ENCODE measurements at regions not wholly inside any gene's neighbourhood (a gene's known extent, or its start where the extent isn't known, plus 50 kb on each side); places are given as distances from the start of the nearest gene placed in this dataset.

GRCh38 chr6:146985111-146985510 lies 219.1 kb upstream of the STXBP5 start (continued):
- TF ChIP-seq SALL1 (CRISPR knock-in tag; IDR thresholded peaks at IDR 0.05), result peak; percentile 49; the same call in 1 of the 2 replicates
- no peak for TF ChIP-seq MAFF (IDR thresholded peaks at IDR 0.05; ENCODE audit: low read depth, low read length)
- TF ChIP-seq ZNF792 (CRISPR knock-in tag; IDR thresholded peaks at IDR 0.05), result no peak
- no peak for TF ChIP-seq ZNF619 (CRISPR knock-in tag; IDR thresholded peaks at IDR 0.05)
- TF ChIP-seq MXD3 (CRISPR knock-in tag; IDR thresholded peaks at IDR 0.05), result no peak
- no peak for TF ChIP-seq ISX (CRISPR knock-in tag; conservative IDR thresholded peaks at IDR 0.05)
- peak; percentile 76 to 93; a peak in 3 of 4 replicates for TF ChIP-seq EP300 (IDR thresholded peaks at IDR 0.05; ENCODE audit: low read depth in 2 of 2, low read length in 2 of 2)
- TF ChIP-seq EP300 (CRISPR knock-in tag; IDR thresholded peaks at IDR 0.05; ENCODE audit: borderline replicate concordance), result peak; percentile 60; the same call in 1 of the 2 replicates
- TF ChIP-seq MXI1 (IDR thresholded peaks at IDR 0.05; ENCODE audit: borderline replicate concordance, low read depth, low read length), result peak; percentile 26; the same call in 1 of the 3 replicates
- TF ChIP-seq, protein P1, sequence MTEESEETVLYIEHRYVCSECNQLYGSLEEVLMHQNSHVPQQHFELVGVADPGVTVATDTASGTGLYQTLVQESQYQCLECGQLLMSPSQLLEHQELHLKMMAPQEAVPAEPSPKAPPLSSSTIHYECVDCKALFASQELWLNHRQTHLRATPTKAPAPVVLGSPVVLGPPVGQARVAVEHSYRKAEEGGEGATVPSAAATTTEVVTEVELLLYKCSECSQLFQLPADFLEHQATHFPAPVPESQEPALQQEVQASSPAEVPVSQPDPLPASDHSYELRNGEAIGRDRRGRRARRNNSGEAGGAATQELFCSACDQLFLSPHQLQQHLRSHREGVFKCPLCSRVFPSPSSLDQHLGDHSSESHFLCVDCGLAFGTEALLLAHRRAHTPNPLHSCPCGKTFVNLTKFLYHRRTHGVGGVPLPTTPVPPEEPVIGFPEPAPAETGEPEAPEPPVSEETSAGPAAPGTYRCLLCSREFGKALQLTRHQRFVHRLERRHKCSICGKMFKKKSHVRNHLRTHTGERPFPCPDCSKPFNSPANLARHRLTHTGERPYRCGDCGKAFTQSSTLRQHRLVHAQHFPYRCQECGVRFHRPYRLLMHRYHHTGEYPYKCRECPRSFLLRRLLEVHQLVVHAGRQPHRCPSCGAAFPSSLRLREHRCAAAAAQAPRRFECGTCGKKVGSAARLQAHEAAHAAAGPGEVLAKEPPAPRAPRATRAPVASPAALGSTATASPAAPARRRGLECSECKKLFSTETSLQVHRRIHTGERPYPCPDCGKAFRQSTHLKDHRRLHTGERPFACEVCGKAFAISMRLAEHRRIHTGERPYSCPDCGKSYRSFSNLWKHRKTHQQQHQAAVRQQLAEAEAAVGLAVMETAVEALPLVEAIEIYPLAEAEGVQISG (CRISPR knock-in tag; IDR thresholded peaks at IDR 0.05), result no peak
- peak; percentile 62 for TF ChIP-seq TBL1XR1 (IDR thresholded peaks at IDR 0.05; ENCODE audit: borderline replicate concordance, low read length, partially characterized antibody)
- TF ChIP-seq, protein P2, sequence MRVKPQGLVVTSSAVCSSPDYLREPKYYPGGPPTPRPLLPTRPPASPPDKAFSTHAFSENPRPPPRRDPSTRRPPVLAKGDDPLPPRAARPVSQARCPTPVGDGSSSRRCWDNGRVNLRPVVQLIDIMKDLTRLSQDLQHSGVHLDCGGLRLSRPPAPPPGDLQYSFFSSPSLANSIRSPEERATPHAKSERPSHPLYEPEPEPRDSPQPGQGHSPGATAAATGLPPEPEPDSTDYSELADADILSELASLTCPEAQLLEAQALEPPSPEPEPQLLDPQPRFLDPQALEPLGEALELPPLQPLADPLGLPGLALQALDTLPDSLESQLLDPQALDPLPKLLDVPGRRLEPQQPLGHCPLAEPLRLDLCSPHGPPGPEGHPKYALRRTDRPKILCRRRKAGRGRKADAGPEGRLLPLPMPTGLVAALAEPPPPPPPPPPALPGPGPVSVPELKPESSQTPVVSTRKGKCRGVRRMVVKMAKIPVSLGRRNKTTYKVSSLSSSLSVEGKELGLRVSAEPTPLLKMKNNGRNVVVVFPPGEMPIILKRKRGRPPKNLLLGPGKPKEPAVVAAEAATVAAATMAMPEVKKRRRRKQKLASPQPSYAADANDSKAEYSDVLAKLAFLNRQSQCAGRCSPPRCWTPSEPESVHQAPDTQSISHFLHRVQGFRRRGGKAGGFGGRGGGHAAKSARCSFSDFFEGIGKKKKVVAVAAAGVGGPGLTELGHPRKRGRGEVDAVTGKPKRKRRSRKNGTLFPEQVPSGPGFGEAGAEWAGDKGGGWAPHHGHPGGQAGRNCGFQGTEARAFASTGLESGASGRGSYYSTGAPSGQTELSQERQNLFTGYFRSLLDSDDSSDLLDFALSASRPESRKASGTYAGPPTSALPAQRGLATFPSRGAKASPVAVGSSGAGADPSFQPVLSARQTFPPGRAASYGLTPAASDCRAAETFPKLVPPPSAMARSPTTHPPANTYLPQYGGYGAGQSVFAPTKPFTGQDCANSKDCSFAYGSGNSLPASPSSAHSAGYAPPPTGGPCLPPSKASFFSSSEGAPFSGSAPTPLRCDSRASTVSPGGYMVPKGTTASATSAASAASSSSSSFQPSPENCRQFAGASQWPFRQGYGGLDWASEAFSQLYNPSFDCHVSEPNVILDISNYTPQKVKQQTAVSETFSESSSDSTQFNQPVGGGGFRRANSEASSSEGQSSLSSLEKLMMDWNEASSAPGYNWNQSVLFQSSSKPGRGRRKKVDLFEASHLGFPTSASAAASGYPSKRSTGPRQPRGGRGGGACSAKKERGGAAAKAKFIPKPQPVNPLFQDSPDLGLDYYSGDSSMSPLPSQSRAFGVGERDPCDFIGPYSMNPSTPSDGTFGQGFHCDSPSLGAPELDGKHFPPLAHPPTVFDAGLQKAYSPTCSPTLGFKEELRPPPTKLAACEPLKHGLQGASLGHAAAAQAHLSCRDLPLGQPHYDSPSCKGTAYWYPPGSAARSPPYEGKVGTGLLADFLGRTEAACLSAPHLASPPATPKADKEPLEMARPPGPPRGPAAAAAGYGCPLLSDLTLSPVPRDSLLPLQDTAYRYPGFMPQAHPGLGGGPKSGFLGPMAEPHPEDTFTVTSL (CRISPR knock-in tag; IDR thresholded peaks at IDR 0.05; ENCODE audit: borderline replicate concordance), result peak; percentile 91; the same call in 1 of the 2 replicates
- TF ChIP-seq HNF1B (CRISPR knock-in tag; IDR thresholded peaks at IDR 0.05), result 0 out of 2 replicates have a peak, but pooled peaks have one; percentile 9
- TF ChIP-seq PITX1 (CRISPR knock-in tag; IDR thresholded peaks at IDR 0.05), result peak; percentile 95
- no peak for TF ChIP-seq POLR2A (IDR thresholded peaks at IDR 0.05; ENCODE audit: insufficient read depth in 1 of 2, low read depth in 2 of 2, low read length in 2 of 2)
- no peak for TF ChIP-seq E2F2 (CRISPR knock-in tag; IDR thresholded peaks at IDR 0.05; ENCODE audit: borderline replicate concordance)
- TF ChIP-seq, protein P3, sequence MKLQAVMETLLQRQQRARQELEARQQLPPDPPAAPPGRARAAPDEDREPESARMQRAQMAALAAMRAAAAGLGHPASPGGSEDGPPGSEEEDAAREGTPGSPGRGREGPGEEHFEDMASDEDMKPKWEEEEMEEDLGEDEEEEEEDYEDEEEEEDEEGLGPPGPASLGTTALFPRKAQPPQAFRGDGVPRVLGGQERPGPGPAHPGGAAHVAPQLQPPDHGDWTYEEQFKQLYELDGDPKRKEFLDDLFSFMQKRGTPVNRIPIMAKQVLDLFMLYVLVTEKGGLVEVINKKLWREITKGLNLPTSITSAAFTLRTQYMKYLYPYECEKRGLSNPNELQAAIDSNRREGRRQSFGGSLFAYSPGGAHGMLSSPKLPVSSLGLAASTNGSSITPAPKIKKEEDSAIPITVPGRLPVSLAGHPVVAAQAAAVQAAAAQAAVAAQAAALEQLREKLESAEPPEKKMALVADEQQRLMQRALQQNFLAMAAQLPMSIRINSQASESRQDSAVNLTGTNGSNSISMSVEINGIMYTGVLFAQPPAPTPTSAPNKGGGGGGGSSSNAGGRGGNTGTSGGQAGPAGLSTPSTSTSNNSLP (IDR thresholded peaks at IDR 0.05; ENCODE audit: low read depth, low read length), result peak; percentile 95
